Fibroblast of pulmonary artery (primary cell): ENCODE measurements at regions not wholly inside any gene's neighbourhood (a gene's known extent, or its start where the extent isn't known, plus 50 kb on each side); places are given as distances from the start of the nearest gene placed in this dataset.

ENCODE experiments used
- DNase-seq: peaks from one replicate; pipeline ENCODE4 v3.0.0-alpha.2; 2010; ENCODE audit warnings: low read depth
- H3K4me3 ChIP-seq: replicated peaks from 2 replicates; pipeline ENCODE4 v1.5.1; 2011; ENCODE audit warnings: low read depth, mild to moderate bottlenecking, control low read depth, low read length, moderate library complexity
- TF ChIP-seq, protein P1 (sequence below): IDR thresholded peaks from 2 replicates; pipeline ENCODE4 v1.5.1; 2011; ENCODE audit warnings: mild to moderate bottlenecking, control low read depth, low read length, inconsistent platforms; ENCODE audit errors: missing control alignments

DNA sequence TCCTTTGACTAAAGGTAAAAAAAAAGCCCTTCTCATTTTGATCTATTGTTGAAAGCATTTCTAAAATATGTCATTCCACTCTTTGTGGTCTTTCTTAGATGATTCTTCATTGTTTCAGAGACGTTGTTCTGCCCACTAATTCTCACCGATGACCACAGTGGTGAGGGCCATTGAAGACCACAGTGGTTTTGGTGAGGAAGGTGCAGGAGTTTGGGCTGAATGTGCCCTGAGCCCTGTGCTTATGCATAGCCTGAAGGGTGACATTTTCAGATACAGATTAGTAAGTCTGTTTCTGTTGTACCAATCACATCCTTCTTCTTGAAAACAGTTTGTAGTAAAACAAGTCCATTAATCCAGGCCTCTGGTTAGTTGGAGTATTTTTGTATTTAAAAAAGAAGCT, 251.3 kb upstream of the ATP5MC3 start:
- no peak for DNase-seq
- no peak overlapping the region for H3K4me3 ChIP-seq
- TF ChIP-seq, protein P1, sequence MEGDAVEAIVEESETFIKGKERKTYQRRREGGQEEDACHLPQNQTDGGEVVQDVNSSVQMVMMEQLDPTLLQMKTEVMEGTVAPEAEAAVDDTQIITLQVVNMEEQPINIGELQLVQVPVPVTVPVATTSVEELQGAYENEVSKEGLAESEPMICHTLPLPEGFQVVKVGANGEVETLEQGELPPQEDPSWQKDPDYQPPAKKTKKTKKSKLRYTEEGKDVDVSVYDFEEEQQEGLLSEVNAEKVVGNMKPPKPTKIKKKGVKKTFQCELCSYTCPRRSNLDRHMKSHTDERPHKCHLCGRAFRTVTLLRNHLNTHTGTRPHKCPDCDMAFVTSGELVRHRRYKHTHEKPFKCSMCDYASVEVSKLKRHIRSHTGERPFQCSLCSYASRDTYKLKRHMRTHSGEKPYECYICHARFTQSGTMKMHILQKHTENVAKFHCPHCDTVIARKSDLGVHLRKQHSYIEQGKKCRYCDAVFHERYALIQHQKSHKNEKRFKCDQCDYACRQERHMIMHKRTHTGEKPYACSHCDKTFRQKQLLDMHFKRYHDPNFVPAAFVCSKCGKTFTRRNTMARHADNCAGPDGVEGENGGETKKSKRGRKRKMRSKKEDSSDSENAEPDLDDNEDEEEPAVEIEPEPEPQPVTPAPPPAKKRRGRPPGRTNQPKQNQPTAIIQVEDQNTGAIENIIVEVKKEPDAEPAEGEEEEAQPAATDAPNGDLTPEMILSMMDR, result no peak

DNA sequence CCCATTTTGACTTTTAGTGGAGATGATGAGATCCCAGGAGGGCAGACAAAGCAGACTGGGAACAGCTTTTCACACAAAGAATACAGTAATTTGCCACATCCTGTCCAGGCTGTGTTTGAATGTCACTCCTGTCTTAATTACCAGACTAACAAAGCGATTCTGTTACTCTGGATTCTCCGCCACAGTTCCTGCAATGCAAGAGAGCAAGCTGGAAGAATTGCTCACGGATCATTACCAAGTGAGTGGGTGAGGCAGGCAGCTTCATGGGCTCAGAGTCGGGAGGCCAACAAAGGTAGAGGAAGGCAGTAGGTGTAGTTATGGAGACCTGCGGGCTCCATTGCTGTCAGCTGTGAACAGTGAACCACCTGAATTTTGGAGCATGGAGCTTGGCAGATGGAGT, 250.5 kb upstream of the ATP5MC3 start:
- DNase-seq, result no peak
- TF ChIP-seq, protein P1, result no peak
- no peak overlapping the region for H3K4me3 ChIP-seq

DNA sequence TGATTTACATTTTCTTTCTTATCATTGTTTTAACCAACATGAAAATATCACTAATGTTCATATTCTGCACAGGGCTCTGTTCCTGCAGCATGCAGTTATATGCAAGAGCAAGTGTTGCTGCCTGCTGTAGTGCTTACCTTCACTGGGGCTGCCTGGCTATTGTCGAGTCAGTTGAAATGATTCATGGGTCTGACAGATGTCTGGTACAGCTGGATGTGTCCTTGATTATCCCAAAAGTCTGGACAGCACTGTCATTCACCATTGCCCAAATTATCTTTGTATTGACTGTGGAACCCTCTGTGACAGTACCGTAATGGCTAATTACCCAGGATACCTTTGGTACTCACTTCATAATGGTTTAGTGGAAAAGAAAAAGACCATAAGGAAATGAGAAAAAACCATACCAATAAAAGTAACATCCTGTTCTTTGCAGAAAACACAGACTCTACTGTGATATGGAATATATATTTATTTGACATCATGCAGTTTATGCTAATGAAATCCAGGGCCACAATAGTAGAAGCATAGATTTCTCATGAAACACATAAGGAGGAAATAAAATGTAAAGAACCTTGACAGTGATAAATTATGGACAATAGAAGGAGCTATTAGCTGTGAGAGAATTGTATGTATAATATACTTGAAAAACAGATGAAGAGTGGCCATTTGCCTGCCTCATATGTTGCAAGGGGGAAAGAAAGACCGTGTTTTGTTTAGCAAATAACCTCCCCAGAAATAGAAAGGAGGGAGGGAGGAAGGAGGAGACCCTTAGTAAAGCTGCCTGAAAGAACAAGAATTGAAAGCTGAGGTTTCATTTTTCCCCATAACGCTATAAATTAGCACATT, 249.8 kb upstream of the ATP5MC3 start:
- TF ChIP-seq, protein P1, result no peak
- no peak overlapping the region for H3K4me3 ChIP-seq
- no peak for DNase-seq

DNA sequence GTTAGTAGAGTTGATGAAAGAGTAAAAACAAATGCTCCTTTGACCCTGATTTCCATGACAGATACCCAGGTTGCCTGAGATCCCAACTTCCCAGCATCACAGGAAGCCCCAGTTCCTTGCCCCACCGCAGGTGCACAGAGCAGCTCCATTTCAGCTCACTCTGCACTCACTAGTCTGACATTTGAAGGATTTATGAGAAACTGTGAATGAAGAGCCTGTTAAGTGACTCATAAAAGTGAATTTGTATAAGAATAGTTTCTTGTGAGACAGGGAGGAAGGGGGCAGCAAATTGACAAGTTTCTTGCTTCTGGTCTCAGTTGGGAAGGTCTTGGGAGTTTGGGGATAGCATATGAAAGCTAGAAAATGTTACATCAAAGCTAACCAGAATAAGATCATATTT, 248.7 kb upstream of the ATP5MC3 start:
- no peak overlapping the region for H3K4me3 ChIP-seq
- TF ChIP-seq, protein P1, result no peak
- DNase-seq, result no peak

DNA sequence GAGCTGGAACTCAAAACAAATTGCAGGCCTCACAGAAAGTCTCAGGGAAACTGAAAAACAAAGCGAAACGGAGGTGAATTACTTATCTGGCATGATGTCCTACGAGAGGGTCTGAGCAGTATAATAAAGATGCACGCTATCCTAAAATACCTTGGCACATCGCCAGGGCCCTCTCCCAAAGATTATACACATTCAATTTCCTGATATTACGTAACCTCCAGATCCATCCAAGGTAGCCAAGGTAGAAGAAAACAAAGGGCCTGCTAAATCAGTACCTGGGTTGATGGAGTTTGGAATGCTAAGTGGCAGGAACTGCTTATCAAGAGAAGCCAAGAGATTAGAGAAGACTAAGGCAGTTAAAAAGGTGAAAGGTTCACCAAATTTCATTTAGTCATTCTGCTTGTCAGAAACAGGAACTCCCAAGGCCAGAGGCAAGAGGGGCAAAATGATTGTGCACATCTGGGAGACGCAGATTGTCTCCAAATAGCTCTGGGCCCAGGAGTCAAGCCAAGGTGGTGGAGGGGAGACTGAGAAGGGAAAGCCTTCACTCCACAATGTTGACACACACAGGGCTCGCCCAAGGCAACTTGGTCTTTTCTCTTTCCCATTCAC, 236.8 kb upstream of the ATP5MC3 start:
- DNase-seq, result no peak
- no peak overlapping the region for H3K4me3 ChIP-seq
- TF ChIP-seq, protein P1, result no peak

DNA sequence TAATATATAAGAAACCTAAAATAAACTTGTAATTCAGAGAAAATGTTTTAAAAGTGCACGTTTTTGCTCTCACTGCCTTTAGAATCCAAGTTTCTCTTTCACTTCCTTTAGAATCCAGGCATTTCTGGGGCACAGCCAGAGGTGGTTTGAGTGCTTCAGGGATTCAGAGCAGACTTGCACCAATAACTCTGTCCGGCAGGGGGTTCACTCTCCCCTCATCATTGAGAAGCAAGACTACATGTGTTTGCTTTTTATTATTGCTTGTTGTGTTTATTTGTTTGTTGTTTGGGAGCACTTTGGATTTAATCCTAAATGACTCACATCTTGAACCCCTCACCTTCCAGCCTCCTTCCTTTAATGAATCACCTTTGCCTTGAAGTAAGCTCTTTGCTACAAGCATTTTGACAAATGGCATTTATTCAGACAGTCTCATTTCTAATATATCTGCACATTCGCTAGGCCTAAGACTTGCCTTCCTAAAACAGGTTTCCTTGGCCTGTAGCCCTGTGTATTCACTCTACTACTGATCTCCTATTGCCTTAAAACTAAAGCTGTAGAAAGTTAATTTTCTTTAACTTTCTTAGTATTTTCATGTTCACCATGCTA, 233.5 kb upstream of the ATP5MC3 start:
- DNase-seq, result peak; percentile 58
- TF ChIP-seq, protein P1, result peak; percentile 66
- H3K4me3 ChIP-seq, result no peak overlapping the region
